Karpas-422 (cell line): ENCODE measurements at regions not wholly inside any gene's neighbourhood (a gene's known extent, or its start where the extent isn't known, plus 50 kb on each side); places are given as distances from the start of the nearest gene placed in this dataset.
"Not testable (repeated sequence)": the region's sequence is repeated elsewhere in the genome, so short reads cannot be mapped to it uniquely, and the experiment has no call there.

Source experiments
- DNase-seq: peaks from one replicate; pipeline ENCODE4 v3.0.0-alpha.2; 2015
- H2AFZ ChIP-seq: fragments of 200-600 bp; sonication (generic); 2 replicates; pipeline ENCODE4 v1.6.1; 2014; ENCODE audit warnings: antibody characterized with exemption, low read length, mixed read lengths
- H3K27ac ChIP-seq: fragments of 200-600 bp; sonication (generic); 2 replicates; pipeline ENCODE4 v1.5.1; 2014; ENCODE audit warnings: mild to moderate bottlenecking, low read length, moderate library complexity
- H3K27me3 ChIP-seq: fragments of 200-600 bp; sonication (generic); 2 replicates; pipeline ENCODE4 v1.6.1; 2014; ENCODE audit warnings: low read length, mixed read lengths
- H3K36me3 ChIP-seq: fragments of 200-600 bp; sonication (generic); 2 replicates; pipeline ENCODE4 v1.6.1; 2014; ENCODE audit warnings: low read length, mixed read lengths; ENCODE audit not compliant: insufficient read depth
- H3K4me1 ChIP-seq: fragments of 200-600 bp; sonication (generic); 2 replicates; pipeline ENCODE4 v1.6.1; 2014; ENCODE audit warnings: mild to moderate bottlenecking, low read length, mixed read lengths
- H3K4me2 ChIP-seq: fragments of 200-600 bp; sonication (generic); 2 replicates; pipeline ENCODE4 v1.6.1; 2014; ENCODE audit warnings: low read length, low read depth, mild to moderate bottlenecking; ENCODE audit not compliant: poor library complexity, severe bottlenecking
- H3K4me3 ChIP-seq: fragments of 200-600 bp; sonication (generic); 2 replicates; pipeline ENCODE4 v1.5.1; 2014; ENCODE audit warnings: mild to moderate bottlenecking, antibody characterized with exemption, low read length, mixed read lengths
- H3K79me2 ChIP-seq: fragments of 200-600 bp; sonication (generic); 2 replicates; pipeline ENCODE4 v1.6.1; 2014; ENCODE audit warnings: mild to moderate bottlenecking, low read length, mixed read lengths
- H3K9ac ChIP-seq: fragments of 200-600 bp; sonication (generic); 2 replicates; pipeline ENCODE4 v1.6.0; 2014; ENCODE audit warnings: low read length
- H3K9me2 ChIP-seq: fragments of 200-600 bp; sonication (generic), shearing (Covaris generic); replicated peaks from 2 replicates; pipeline ENCODE4 v1.6.0; 2014; ENCODE audit warnings: mild to moderate bottlenecking, low read length, moderate library complexity; ENCODE audit not compliant: insufficient read depth
- H3K9me3 ChIP-seq: fragments of 300-700, 200-600 bp; sonication (generic); 2 replicates; pipeline ENCODE4 v1.6.1; 2014; ENCODE audit warnings: low read length, mixed read lengths
- H4K20me1 ChIP-seq: fragments of 200-600 bp; sonication (generic); 2 replicates; pipeline ENCODE4 v1.6.1; 2014; ENCODE audit warnings: mild to moderate bottlenecking, antibody characterized with exemption, low read length, low read depth; ENCODE audit not compliant: insufficient read depth

GRCh38 chr14:48259232-48259631 is 583.8 kb upstream of the MDGA2 start:
- H3K9me2 ChIP-seq, H4K20me1 ChIP-seq, H3K4me3 ChIP-seq, H3K4me1 ChIP-seq, DNase-seq, H3K27ac ChIP-seq, H3K27me3 ChIP-seq, H3K79me2 ChIP-seq, H3K9ac ChIP-seq, H3K4me2 ChIP-seq, H2AFZ ChIP-seq, H3K36me3 ChIP-seq: not testable (repeated sequence)
- H3K9me3 ChIP-seq = peaks cover 20% of the 10 kb centered on the region

GRCh38 chr14:48258703-48259102 is 583.3 kb upstream of the MDGA2 start:
- H3K9me2 ChIP-seq, H3K4me1 ChIP-seq, H3K79me2 ChIP-seq, H3K4me2 ChIP-seq, H3K4me3 ChIP-seq, H3K36me3 ChIP-seq, DNase-seq, H3K27ac ChIP-seq, H3K9ac ChIP-seq, H4K20me1 ChIP-seq, H2AFZ ChIP-seq, H3K27me3 ChIP-seq: not testable (repeated sequence)
- H3K9me3 ChIP-seq = peaks cover 25% of the 10 kb centered on the region

GRCh38 chr14:48253020-48253419 is 577.6 kb upstream of the MDGA2 start:
- no peak for DNase-seq
- H3K27me3 ChIP-seq = no peaks in the 10 kb centered on the region
- H3K27ac ChIP-seq = no peak overlapping the region
- H3K79me2 ChIP-seq = no peaks in the 10 kb centered on the region
- no peak overlapping the region for H3K9ac ChIP-seq
- H3K4me2 ChIP-seq = no peak overlapping the region
- no peaks in the 10 kb centered on the region for H4K20me1 ChIP-seq
- H3K9me3 ChIP-seq = peaks cover 47% of the 10 kb centered on the region
- H3K9me2 ChIP-seq = 0 out of 2 replicates have a peak, but pooled peaks cover 11% of the 10 kb centered on the region
- H3K36me3 ChIP-seq = no peaks in the 10 kb centered on the region
- H3K4me3 ChIP-seq = no peak overlapping the region
- no peak overlapping the region for H2AFZ ChIP-seq
- no peaks in the 10 kb centered on the region for H3K4me1 ChIP-seq

GRCh38 chr14:48251290-48251689 is 575.9 kb upstream of the MDGA2 start:
- Histone ChIP-seq H3K27ac (no peak overlapping the region), H3K36me3 (no peaks in the 10 kb centered on the region), H3K9ac (no peak overlapping the region), H3K79me2 (no peaks in the 10 kb centered on the region), H3K9me3 (peaks cover 54% of the 10 kb centered on the region), H3K4me3 (no peak overlapping the region), H4K20me1 (no peaks in the 10 kb centered on the region), H2AFZ (no peak overlapping the region), H3K4me2 (no peak overlapping the region), H3K4me1 (no peaks in the 10 kb centered on the region), H3K27me3 (no peaks in the 10 kb centered on the region), H3K9me2 (0 out of 2 replicates have a peak, but pooled peaks cover 11% of the 10 kb centered on the region)
- no peak for DNase-seq

GRCh38 chr14:48250575-48250974 is 575.2 kb upstream of the MDGA2 start:
- no peak overlapping the region for H3K27ac ChIP-seq
- no peaks in the 10 kb centered on the region for H3K27me3 ChIP-seq
- no peaks in the 10 kb centered on the region for H3K36me3 ChIP-seq
- peaks cover 54% of the 10 kb centered on the region for H3K9me3 ChIP-seq
- no peaks in the 10 kb centered on the region for H3K4me1 ChIP-seq
- H3K9ac ChIP-seq = no peak overlapping the region
- 0 out of 2 replicates have a peak, but pooled peaks cover 11% of the 10 kb centered on the region for H3K9me2 ChIP-seq
- no peak overlapping the region for H3K4me3 ChIP-seq
- no peak overlapping the region for H2AFZ ChIP-seq
- no peaks in the 10 kb centered on the region for H4K20me1 ChIP-seq
- no peak for DNase-seq
- no peak overlapping the region for H3K4me2 ChIP-seq
- no peaks in the 10 kb centered on the region for H3K79me2 ChIP-seq

- Histone ChIP-seq H3K4me2 (no peak overlapping the region), H3K36me3 (no peaks in the 10 kb centered on the region), H3K4me3 (no peak overlapping the region), H3K9ac (no peak overlapping the region), H3K27me3 (no peaks in the 10 kb centered on the region), H3K4me1 (no peaks in the 10 kb centered on the region), H3K27ac (no peak overlapping the region), H4K20me1 (no peaks in the 10 kb centered on the region), H3K79me2 (no peaks in the 10 kb centered on the region), H2AFZ (no peak overlapping the region), H3K9me2 (0 out of 2 replicates have a peak, but pooled peaks cover 11% of the 10 kb centered on the region), H3K9me3 (peaks cover 48% of the 10 kb centered on the region)
- DNase-seq = no peak
These were observed 572.6 kb upstream of the MDGA2 start for GRCh38 chr14:48247977-48248376.

- H3K79me2 ChIP-seq = no peaks in the 10 kb centered on the region
- no peak overlapping the region for H3K9ac ChIP-seq
- H3K27me3 ChIP-seq = no peaks in the 10 kb centered on the region
- no peak overlapping the region for H2AFZ ChIP-seq
- peaks cover 50% of the 10 kb centered on the region for H3K9me3 ChIP-seq
- H3K4me3 ChIP-seq = no peak overlapping the region
- no peaks in the 10 kb centered on the region for H3K9me2 ChIP-seq
- no peak for DNase-seq
- no peak overlapping the region for H3K4me2 ChIP-seq
- H3K27ac ChIP-seq = no peak overlapping the region
- H3K36me3 ChIP-seq = no peaks in the 10 kb centered on the region
- no peaks in the 10 kb centered on the region for H4K20me1 ChIP-seq
- H3K4me1 ChIP-seq = no peaks in the 10 kb centered on the region
These were observed 568.5 kb upstream of the MDGA2 start for GRCh38 chr14:48243900-48244299.

- Histone ChIP-seq H2AFZ (no peak overlapping the region), H3K4me3 (no peak overlapping the region), H3K9ac (no peak overlapping the region), H3K4me2 (no peak overlapping the region), H3K27me3 (no peaks in the 10 kb centered on the region), H3K27ac (no peak overlapping the region), H3K36me3 (no peaks in the 10 kb centered on the region), H3K9me2 (no peaks in the 10 kb centered on the region), H4K20me1 (no peaks in the 10 kb centered on the region), H3K79me2 (no peaks in the 10 kb centered on the region), H3K9me3 (peaks cover 50% of the 10 kb centered on the region), H3K4me1 (no peaks in the 10 kb centered on the region)
- no peak for DNase-seq
These were observed 553.7 kb upstream of the MDGA2 start for GRCh38 chr14:48229091-48229490.

GRCh38 chr14:48193893-48194292 is 518.5 kb upstream of the MDGA2 start:
- Histone ChIP-seq H3K4me1 (no peaks in the 10 kb centered on the region), H2AFZ (no peak overlapping the region), H3K4me3 (no peak overlapping the region), H3K27me3 (no peaks in the 10 kb centered on the region), H3K9me3 (peaks cover 48% of the 10 kb centered on the region), H3K36me3 (no peaks in the 10 kb centered on the region), H3K9me2 (no peaks in the 10 kb centered on the region; the same call in 1 of the 2 replicates), H3K79me2 (no peaks in the 10 kb centered on the region), H3K27ac (no peak overlapping the region), H3K9ac (no peak overlapping the region), H4K20me1 (no peaks in the 10 kb centered on the region), H3K4me2 (no peak overlapping the region)
- DNase-seq = no peak
